ENCODE measurements at regions not wholly inside any gene's neighbourhood (a gene's known extent, or its start where the extent isn't known, plus 50 kb on each side); places are given as distances from the start of the nearest gene placed in this dataset.

DNA sequence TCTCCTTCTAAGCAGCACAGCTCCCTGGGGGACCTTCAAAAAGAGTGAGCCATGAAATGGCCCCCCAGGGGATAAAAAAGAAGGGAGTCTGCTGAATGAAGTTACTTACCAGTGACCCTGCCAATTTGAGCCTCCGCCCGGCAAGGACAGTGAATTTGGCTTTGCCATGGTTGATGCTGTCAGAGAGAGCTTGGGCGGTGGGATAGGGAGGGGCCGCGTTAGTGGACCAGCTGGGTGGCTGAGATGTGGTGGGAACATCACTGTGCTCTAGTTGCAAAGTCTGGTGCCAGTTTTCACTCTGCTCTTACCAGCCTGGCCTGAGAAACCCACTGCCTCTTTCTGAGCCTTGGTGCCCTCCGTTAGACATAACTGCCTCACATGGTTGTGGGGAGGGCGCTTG is 114.6 kb downstream of the MRM1 start:
- H3K4me3 ChIP-seq (ENCODE audit: insufficient read depth, low read length) = no peak overlapping the region

DNA sequence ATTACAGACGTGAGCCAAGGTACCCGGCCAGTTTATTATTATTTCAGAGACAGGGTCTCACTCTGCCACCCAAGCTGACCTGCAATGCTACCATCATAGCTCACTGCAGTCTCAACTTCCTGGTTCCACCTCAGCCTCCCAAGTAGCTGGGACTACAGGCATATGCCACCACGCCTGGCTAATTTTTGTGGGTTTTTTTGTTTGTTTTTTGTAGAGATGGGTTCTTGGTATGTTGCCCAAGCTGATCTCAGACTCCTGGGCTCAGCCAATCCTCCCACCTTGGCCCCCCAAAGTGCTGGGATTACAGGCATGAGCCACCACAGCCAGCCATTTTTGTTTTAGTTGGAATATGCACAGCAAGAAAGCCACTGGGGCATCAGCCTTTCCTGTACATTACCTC is 115.7 kb downstream of the MRM1 start:
- Histone ChIP-seq H3K79me2 (ENCODE audit: insufficient read depth, low read length) (no peaks in the 10 kb centered on the region), H3K4me3 (ENCODE audit: insufficient read depth, low read length) (no peak overlapping the region), H3K27ac (ENCODE audit: low read depth, low read length) (no peak overlapping the region), H3K36me3 (ENCODE audit: insufficient read depth, low read length) (no peaks in the 10 kb centered on the region), H2AFZ (ENCODE audit: low read length) (no peak overlapping the region), H3K4me1 (ENCODE audit: insufficient read depth, low read length) (peaks cover 4% of the 10 kb centered on the region), H3K27me3 (ENCODE audit: insufficient read depth, low read length) (no peaks in the 10 kb centered on the region), H4K20me1 (ENCODE audit: insufficient read depth, low read length) (no peaks in the 10 kb centered on the region), H3K9me3 (ENCODE audit: low read depth, low read length) (no peaks in the 10 kb centered on the region), H3K4me2 (ENCODE audit: insufficient read depth, low read length) (no peak overlapping the region)
- DNase-seq (ENCODE audit: insufficient read length, low spot score, missing footprints) = no peak
- TF ChIP-seq, protein P1, sequence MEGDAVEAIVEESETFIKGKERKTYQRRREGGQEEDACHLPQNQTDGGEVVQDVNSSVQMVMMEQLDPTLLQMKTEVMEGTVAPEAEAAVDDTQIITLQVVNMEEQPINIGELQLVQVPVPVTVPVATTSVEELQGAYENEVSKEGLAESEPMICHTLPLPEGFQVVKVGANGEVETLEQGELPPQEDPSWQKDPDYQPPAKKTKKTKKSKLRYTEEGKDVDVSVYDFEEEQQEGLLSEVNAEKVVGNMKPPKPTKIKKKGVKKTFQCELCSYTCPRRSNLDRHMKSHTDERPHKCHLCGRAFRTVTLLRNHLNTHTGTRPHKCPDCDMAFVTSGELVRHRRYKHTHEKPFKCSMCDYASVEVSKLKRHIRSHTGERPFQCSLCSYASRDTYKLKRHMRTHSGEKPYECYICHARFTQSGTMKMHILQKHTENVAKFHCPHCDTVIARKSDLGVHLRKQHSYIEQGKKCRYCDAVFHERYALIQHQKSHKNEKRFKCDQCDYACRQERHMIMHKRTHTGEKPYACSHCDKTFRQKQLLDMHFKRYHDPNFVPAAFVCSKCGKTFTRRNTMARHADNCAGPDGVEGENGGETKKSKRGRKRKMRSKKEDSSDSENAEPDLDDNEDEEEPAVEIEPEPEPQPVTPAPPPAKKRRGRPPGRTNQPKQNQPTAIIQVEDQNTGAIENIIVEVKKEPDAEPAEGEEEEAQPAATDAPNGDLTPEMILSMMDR (IDR thresholded peaks at IDR 0.05; ENCODE audit: extremely low read depth, low read depth, low read length) = no peak

More for the DNA sequence above, 114.6 kb downstream of the MRM1 start:
- no peaks in the 10 kb centered on the region for H3K9me3 ChIP-seq (ENCODE audit: low read depth, low read length)
- H4K20me1 ChIP-seq (ENCODE audit: insufficient read depth, low read length) = no peaks in the 10 kb centered on the region
- TF ChIP-seq, protein P1 (IDR thresholded peaks at IDR 0.05; ENCODE audit: extremely low read depth, low read depth, low read length) = no peak
- no peaks in the 10 kb centered on the region for H3K27me3 ChIP-seq (ENCODE audit: insufficient read depth, low read length)
- H3K79me2 ChIP-seq (ENCODE audit: insufficient read depth, low read length) = no peaks in the 10 kb centered on the region
- H3K4me2 ChIP-seq (ENCODE audit: insufficient read depth, low read length) = no peak overlapping the region
- DNase-seq (ENCODE audit: insufficient read length, low spot score, missing footprints) = no peak
- H2AFZ ChIP-seq (ENCODE audit: low read length) = no peak overlapping the region
- no peaks in the 10 kb centered on the region for H3K36me3 ChIP-seq (ENCODE audit: insufficient read depth, low read length)
- no peaks in the 10 kb centered on the region for H3K4me1 ChIP-seq (ENCODE audit: insufficient read depth, low read length)
- no peak overlapping the region for H3K27ac ChIP-seq (ENCODE audit: low read depth, low read length)

- Histone ChIP-seq H3K27me3 (ENCODE audit: insufficient read depth, low read length) (peaks cover under 1% of the 10 kb centered on the region), H2AFZ (ENCODE audit: low read length) (no peak overlapping the region), H3K4me3 (ENCODE audit: insufficient read depth, low read length) (no peak overlapping the region), H3K27ac (ENCODE audit: low read depth, low read length) (no peak overlapping the region), H3K36me3 (ENCODE audit: insufficient read depth, low read length) (no peaks in the 10 kb centered on the region), H3K79me2 (ENCODE audit: insufficient read depth, low read length) (no peaks in the 10 kb centered on the region), H4K20me1 (ENCODE audit: insufficient read depth, low read length) (no peaks in the 10 kb centered on the region), H3K4me2 (ENCODE audit: insufficient read depth, low read length) (no peak overlapping the region), H3K4me1 (ENCODE audit: insufficient read depth, low read length) (peaks cover 8% of the 10 kb centered on the region), H3K9me3 (ENCODE audit: low read depth, low read length) (no peaks in the 10 kb centered on the region)
- TF ChIP-seq, protein P1 (IDR thresholded peaks at IDR 0.05; ENCODE audit: extremely low read depth, low read depth, low read length) = no peak
- DNase-seq (ENCODE audit: insufficient read length, low spot score, missing footprints) = no peak
Measured at GRCh38 chr17:36720131-36720530, 118.7 kb downstream of the MRM1 start.

- Histone ChIP-seq H3K4me2 (ENCODE audit: insufficient read depth, low read length) (peak overlapping the region; percentile 88), H2AFZ (ENCODE audit: low read length) (peak overlapping the region; percentile 85), H3K79me2 (ENCODE audit: insufficient read depth, low read length) (no peaks in the 10 kb centered on the region), H3K4me3 (ENCODE audit: insufficient read depth, low read length) (peak overlapping the region; percentile 63), H3K27ac (ENCODE audit: low read depth, low read length) (peak overlapping the region; percentile 26), H4K20me1 (ENCODE audit: insufficient read depth, low read length) (no peaks in the 10 kb centered on the region), H3K9me3 (ENCODE audit: low read depth, low read length) (no peaks in the 10 kb centered on the region), H3K27me3 (ENCODE audit: insufficient read depth, low read length) (peaks cover 5% of the 10 kb centered on the region), H3K36me3 (ENCODE audit: insufficient read depth, low read length) (no peaks in the 10 kb centered on the region), H3K4me1 (ENCODE audit: insufficient read depth, low read length) (peaks cover 8% of the 10 kb centered on the region)
- TF ChIP-seq, protein P1 (IDR thresholded peaks at IDR 0.05; ENCODE audit: extremely low read depth, low read depth, low read length) = no peak
- no peak for DNase-seq (ENCODE audit: insufficient read length, low spot score, missing footprints)
Measured at GRCh38 chr17:36721560-36722120, 120.3 kb downstream of the MRM1 start.
